OCI-LY1 (cell line): ENCODE measurements at regions not wholly inside any gene's neighbourhood (a gene's known extent, or its start where the extent isn't known, plus 50 kb on each side); places are given as distances from the start of the nearest gene placed in this dataset.

Experiments used
- H2AFZ ChIP-seq: fragments of 200-600 bp; sonication (generic), shearing (Covaris generic); 2 replicates; pipeline ENCODE4 v1.6.0; 2014; ENCODE audit warnings: antibody characterized with exemption, mild to moderate bottlenecking, low read length
- H3F3A ChIP-seq: fragments of 200-600 bp; sonication (generic), shearing (Covaris generic); 2 replicates; pipeline ENCODE4 v1.6.0; 2014; ENCODE audit warnings: mild to moderate bottlenecking, antibody characterized with exemption, low read length, moderate library complexity; ENCODE audit not compliant: insufficient read depth
- H3K27ac ChIP-seq: fragments of 200-600 bp; sonication (generic); 2 replicates; pipeline ENCODE4 v1.5.1; 2014; ENCODE audit warnings: low read length, mixed run types, mild to moderate bottlenecking, low read depth; ENCODE audit not compliant: poor library complexity, severe bottlenecking
- H3K27me3 ChIP-seq: fragments of 200-600 bp; sonication (generic); 2 replicates; pipeline ENCODE4 v1.6.0; 2014; ENCODE audit warnings: antibody characterized with exemption, mild to moderate bottlenecking, low read length, moderate library complexity; ENCODE audit not compliant: insufficient read depth
- H3K36me3 ChIP-seq: fragments of 200-600 bp; sonication (generic); 2 replicates; pipeline ENCODE4 v1.6.1; 2014; ENCODE audit warnings: mild to moderate bottlenecking, antibody characterized with exemption, low read length, moderate library complexity, mixed read lengths; ENCODE audit not compliant: insufficient read depth
- H3K4me1 ChIP-seq: fragments of 200-600 bp; sonication (generic); 2 replicates; pipeline ENCODE4 v1.5.1; 2014; ENCODE audit warnings: mild to moderate bottlenecking, low read length, moderate library complexity; ENCODE audit not compliant: insufficient read depth, severe bottlenecking
- H3K4me2 ChIP-seq: fragments of 200-600 bp; sonication (generic), shearing (Covaris generic); 2 replicates; pipeline ENCODE4 v1.6.1; 2014; ENCODE audit warnings: low read length
- H3K4me3 ChIP-seq: fragments of 200-600 bp; sonication (generic); 2 replicates; pipeline ENCODE4 v1.5.1; 2014; ENCODE audit warnings: low read length, low read depth, mild to moderate bottlenecking, mixed read lengths; ENCODE audit not compliant: poor library complexity, severe bottlenecking
- H3K79me2 ChIP-seq: fragments of 200-600 bp; shearing (Covaris generic); 2 replicates; pipeline ENCODE4 v1.6.1; 2016; ENCODE audit warnings: mixed run types, low read length, mixed read lengths; ENCODE audit not compliant: insufficient read depth
- H3K9ac ChIP-seq: fragments of 200-600 bp; sonication (generic), shearing (Covaris generic); 2 replicates; pipeline ENCODE4 v1.6.1; 2014; ENCODE audit warnings: mild to moderate bottlenecking, low read length, mixed read lengths
- H3K9me2 ChIP-seq: fragments of 200-600 bp; sonication (generic), shearing (Covaris generic); 2 replicates; pipeline ENCODE4 v1.6.1; 2014; ENCODE audit warnings: low read depth, mild to moderate bottlenecking, low read length, mixed read lengths
- H3K9me3 ChIP-seq: fragments of 200-600 bp; shearing (Covaris generic); 2 replicates; pipeline ENCODE4 v1.6.1; 2014; ENCODE audit warnings: low read length, mixed read lengths
- H4K20me1 ChIP-seq: fragments of 200-600 bp; sonication (generic), shearing (Covaris generic); 2 replicates; pipeline ENCODE4 v1.6.0; 2016; ENCODE audit warnings: mild to moderate bottlenecking, low read length; ENCODE audit not compliant: insufficient read depth
- CTCF ChIP-seq: fragments of 200-600 bp; sonication (generic), shearing (Covaris generic); IDR thresholded peaks from 2 replicates; pipeline ENCODE4 v1.5.1; 2017; ENCODE audit warnings: mild to moderate bottlenecking, antibody characterized with exemption, low read length, moderate library complexity, mixed read lengths
- EZH2 ChIP-seq: fragments of 200-600 bp; sonication (generic), shearing (Covaris generic); IDR thresholded peaks from 2 replicates; pipeline ENCODE4 v1.8.0; 2017; ENCODE audit warnings: borderline replicate concordance, mixed run types, mild to moderate bottlenecking, antibody characterized with exemption, low read length, moderate library complexity, mixed read lengths

GRCh38 chr11:91187314-91187713 lies 964.5 kb upstream of the CHORDC1 start:
- H3K4me1 ChIP-seq: no peaks in the 10 kb centered on the region
- H3K9me2 ChIP-seq: no peaks in the 10 kb centered on the region
- no peak for TF ChIP-seq EZH2
- TF ChIP-seq CTCF: no peak
- H3K27ac ChIP-seq: no peak overlapping the region
- H3F3A ChIP-seq: no peaks in the 10 kb centered on the region
- no peaks in the 10 kb centered on the region for H4K20me1 ChIP-seq
- no peak overlapping the region for H3K4me2 ChIP-seq
- no peak overlapping the region for H3K4me3 ChIP-seq
- H2AFZ ChIP-seq: no peak overlapping the region
- H3K9ac ChIP-seq: no peak overlapping the region
- H3K9me3 ChIP-seq: no peaks in the 10 kb centered on the region
- H3K79me2 ChIP-seq: no peaks in the 10 kb centered on the region
- no peaks in the 10 kb centered on the region for H3K36me3 ChIP-seq
- no peaks in the 10 kb centered on the region for H3K27me3 ChIP-seq

- no peak overlapping the region for H3K4me3 ChIP-seq
- H2AFZ ChIP-seq: no peak overlapping the region
- no peaks in the 10 kb centered on the region for H4K20me1 ChIP-seq
- H3K4me2 ChIP-seq: no peak overlapping the region
- H3F3A ChIP-seq: no peaks in the 10 kb centered on the region
- H3K9me2 ChIP-seq: no peaks in the 10 kb centered on the region
- TF ChIP-seq EZH2: no peak
- no peak for TF ChIP-seq CTCF
- no peaks in the 10 kb centered on the region for H3K79me2 ChIP-seq
- no peaks in the 10 kb centered on the region for H3K4me1 ChIP-seq
- H3K27ac ChIP-seq: no peak overlapping the region
- H3K9me3 ChIP-seq: no peaks in the 10 kb centered on the region
- H3K9ac ChIP-seq: no peak overlapping the region
- H3K27me3 ChIP-seq: no peaks in the 10 kb centered on the region
- no peaks in the 10 kb centered on the region for H3K36me3 ChIP-seq
Measured at GRCh38 chr11:91178366-91178765, 955.5 kb upstream of the CHORDC1 start.

- TF ChIP-seq CTCF: no peak
- TF ChIP-seq EZH2: no peak
- Histone ChIP-seq H3K9me3 (no peaks in the 10 kb centered on the region), H3K27ac (no peak overlapping the region), H3K9me2 (no peaks in the 10 kb centered on the region), H3K36me3 (no peaks in the 10 kb centered on the region), H3K27me3 (no peaks in the 10 kb centered on the region), H3K79me2 (no peaks in the 10 kb centered on the region), H3K9ac (no peak overlapping the region), H3K4me3 (no peak overlapping the region), H3F3A (no peaks in the 10 kb centered on the region), H3K4me1 (no peaks in the 10 kb centered on the region), H3K4me2 (no peak overlapping the region), H4K20me1 (no peaks in the 10 kb centered on the region), H2AFZ (no peak overlapping the region)
Measured at GRCh38 chr11:91174734-91175133, 951.9 kb upstream of the CHORDC1 start.
